Mucosa of descending colon (tissue), 3 donors: ENCODE measurements at regions not wholly inside any gene's neighbourhood (a gene's known extent, or its start where the extent isn't known, plus 50 kb on each side); places are given as distances from the start of the nearest gene placed in this dataset.

Source experiments
- ATAC-seq: fragments of 200-7000 bp; cut with Tn5 transposase; one replicate; pipeline ENCODE4 v1.9.1; 2020; ENCODE audit warnings: mild to moderate bottlenecking, moderate library complexity
- DNase-seq, 3 donors: peaks; one replicate each; pipeline ENCODE4 v3.0.0-alpha.2; 2020
- H3K36me3 ChIP-seq: fragments of 200-600 bp; one replicate; pipeline ENCODE4 v1.8.0; 2021; ENCODE audit warnings: low read depth, mild to moderate bottlenecking
- H3K4me1 ChIP-seq: fragments of 200-600 bp; one replicate; pipeline ENCODE4 v1.8.0; 2021; ENCODE audit warnings: low read depth, mild to moderate bottlenecking
- H3K4me3 ChIP-seq: fragments of 200-600 bp; one replicate; pipeline ENCODE4 v1.8.0; 2021; ENCODE audit warnings: mild to moderate bottlenecking
- H3K9me3 ChIP-seq: fragments of 200-600 bp; one replicate; pipeline ENCODE4 v1.8.0; 2021; ENCODE audit warnings: mild to moderate bottlenecking
- CTCF ChIP-seq: fragments of 200-600 bp; IDR thresholded peaks from one replicate; pipeline ENCODE4 v1.8.0; 2022; ENCODE audit warnings: antibody characterized with exemption, mild to moderate bottlenecking
- intact Hi-C, 2 donors: fragments of 100-400 bp; cut with DNase I in 1 of 2; cut with micrococcal nuclease in 1 of 2; formaldehyde crosslinking; loops; one replicate each; pipeline versions ENCODE4 v1.11.0 to v1.11.1; 2022; cut with DNase I, micrococcal nuclease
- donor health status: DM: no; HTN: no; CAD: no; lungs with moderate emphysema.
- donor health status: DM: no; HTN: no; CAD: no.
- donor health status: DM: no; HTN: yes; CAD: no.

DNA sequence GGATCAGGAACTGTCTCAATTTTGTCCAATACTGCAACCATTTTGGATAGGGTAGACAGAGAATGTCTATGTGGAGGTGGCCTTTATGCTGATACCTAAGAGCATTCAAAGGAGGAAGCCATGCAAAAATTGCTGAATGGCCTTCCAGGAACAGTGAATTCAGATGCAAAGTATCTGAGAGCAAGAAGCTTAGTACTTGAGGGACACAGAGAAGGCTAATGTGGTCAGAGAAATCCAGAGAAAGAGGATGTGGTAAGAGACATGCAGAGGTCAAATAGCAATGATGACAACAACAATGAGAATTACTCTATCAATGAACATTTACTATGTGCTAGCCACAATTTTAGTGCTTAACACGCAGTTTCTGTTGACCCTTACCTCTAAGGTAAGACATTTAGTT lies 785.6 kb upstream of the KLHL1 start:
- intact Hi-C loops = no loop called here
- H3K4me3 ChIP-seq = no peak overlapping the region
- no peaks in the 10 kb centered on the region for H3K36me3 ChIP-seq
- no peaks in the 10 kb centered on the region for H3K9me3 ChIP-seq
- no peak for TF ChIP-seq CTCF
- ATAC-seq = no peak
- no peaks in the 10 kb centered on the region for H3K4me1 ChIP-seq
- DNase-seq = no peak

- TF ChIP-seq CTCF = no peak
- H3K9me3 ChIP-seq = no peaks in the 10 kb centered on the region
- DNase-seq (no peak), ATAC-seq (no peak)
- no peaks in the 10 kb centered on the region for H3K36me3 ChIP-seq
- H3K4me3 ChIP-seq = no peak overlapping the region
- H3K4me1 ChIP-seq = no peaks in the 10 kb centered on the region
- intact Hi-C loops = no loop called here
These were observed 782.0 kb upstream of the KLHL1 start for GRCh38 chr13:70890289-70890688.

DNA sequence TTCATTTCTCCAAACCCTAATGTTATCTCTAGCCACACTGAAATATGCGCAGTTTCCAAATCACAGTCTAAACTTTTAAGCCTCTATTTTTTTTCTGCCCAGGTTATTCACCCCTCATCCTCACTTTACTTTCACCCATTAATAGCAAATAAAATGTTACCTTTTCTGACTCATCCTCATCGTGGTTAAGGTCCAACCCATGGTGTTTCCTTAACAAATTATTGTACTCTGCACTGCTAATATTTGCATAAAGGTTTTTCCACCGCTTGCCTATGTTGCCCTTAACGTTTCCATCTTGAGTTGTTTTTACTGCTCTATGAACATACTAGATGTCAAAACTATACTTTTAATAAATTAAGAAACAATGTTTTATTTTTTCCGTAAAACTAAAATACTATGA lies 780.9 kb upstream of the KLHL1 start:
- no peak for ATAC-seq
- no peaks in the 10 kb centered on the region for H3K36me3 ChIP-seq
- no peak for DNase-seq

DNA sequence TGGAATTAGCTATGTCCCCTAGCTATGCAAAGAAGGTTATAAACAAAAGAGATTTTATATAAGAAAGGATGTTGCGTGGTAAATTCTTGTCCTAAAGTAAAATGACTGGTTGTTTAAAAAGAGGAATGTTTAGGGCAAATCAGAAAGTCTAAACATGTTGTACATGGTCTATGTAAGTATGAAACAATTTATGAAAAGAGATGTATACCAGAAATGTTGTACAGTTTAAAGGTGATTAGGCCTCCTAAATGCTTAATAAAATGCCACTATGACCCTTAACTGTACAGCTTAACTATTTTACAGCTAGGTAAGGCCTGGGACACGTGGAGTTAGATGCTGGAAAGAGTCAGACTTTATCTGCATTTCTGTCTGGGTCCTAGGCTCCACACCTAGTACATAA lies 775.9 kb upstream of the KLHL1 start:
- Histone ChIP-seq H3K36me3 (no peaks in the 10 kb centered on the region), H3K4me3 (no peak overlapping the region), H3K9me3 (no peaks in the 10 kb centered on the region), H3K4me1 (no peaks in the 10 kb centered on the region)
- no peak for ATAC-seq
- no peak for TF ChIP-seq CTCF
- intact Hi-C loops = no loop called here
- DNase-seq = no peak

More for the DNA sequence above, 780.9 kb upstream of the KLHL1 start:
- no peak overlapping the region for H3K4me3 ChIP-seq
- no peak for TF ChIP-seq CTCF
- no peaks in the 10 kb centered on the region for H3K4me1 ChIP-seq
- H3K9me3 ChIP-seq = no peaks in the 10 kb centered on the region
- intact Hi-C loops = no loop called here

GRCh38 chr13:70874636-70875035 lies 766.4 kb upstream of the KLHL1 start:
- no peaks in the 10 kb centered on the region for H3K4me1 ChIP-seq
- no peaks in the 10 kb centered on the region for H3K9me3 ChIP-seq
- TF ChIP-seq CTCF = no peak
- intact Hi-C loops = no loop called here
- ATAC-seq (no peak), DNase-seq (no peak)
- no peaks in the 10 kb centered on the region for H3K36me3 ChIP-seq
- no peak overlapping the region for H3K4me3 ChIP-seq

GRCh38 chr13:70864731-70865130 lies 756.5 kb upstream of the KLHL1 start:
- DNase-seq (no peak), ATAC-seq (no peak)
- intact Hi-C loops = no loop called here
- no peaks in the 10 kb centered on the region for H3K36me3 ChIP-seq
- H3K9me3 ChIP-seq = no peaks in the 10 kb centered on the region
- H3K4me1 ChIP-seq = no peaks in the 10 kb centered on the region
- H3K4me3 ChIP-seq = no peak overlapping the region
- TF ChIP-seq CTCF = no peak
